ENCODE measurements at regions not wholly inside any gene's neighbourhood (a gene's known extent, or its start where the extent isn't known, plus 50 kb on each side); places are given as distances from the start of the nearest gene placed in this dataset.

DNA sequence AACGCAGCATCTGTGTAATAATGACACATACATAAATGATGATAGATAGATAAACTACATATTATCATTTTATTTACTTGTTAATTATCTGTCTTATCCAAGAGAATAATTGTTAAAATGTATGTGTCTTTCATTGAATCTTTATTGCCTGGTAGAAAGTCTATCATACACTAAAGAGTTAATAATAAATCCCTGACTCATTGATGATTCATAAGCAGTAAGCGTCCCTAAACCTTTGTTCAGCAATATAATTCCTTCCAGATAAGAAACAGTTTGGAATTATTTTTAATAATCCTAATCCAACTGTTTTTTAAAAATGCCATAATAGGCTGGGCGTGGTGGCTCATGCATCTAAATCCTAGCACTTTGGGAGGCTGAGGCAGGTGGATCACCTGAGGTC lies 655.6 kb upstream of the CNTN5 start (continued):
- TF ChIP-seq FOXA1 (IDR thresholded peaks at IDR 0.05) = no peak
- TF ChIP-seq GABPA (IDR thresholded peaks at IDR 0.05 in 1 of 2, conservative IDR thresholded peaks at IDR 0.05 in 1 of 2) = no peak
- TF ChIP-seq SP1 (IDR thresholded peaks at IDR 0.05) = no peak

DNA sequence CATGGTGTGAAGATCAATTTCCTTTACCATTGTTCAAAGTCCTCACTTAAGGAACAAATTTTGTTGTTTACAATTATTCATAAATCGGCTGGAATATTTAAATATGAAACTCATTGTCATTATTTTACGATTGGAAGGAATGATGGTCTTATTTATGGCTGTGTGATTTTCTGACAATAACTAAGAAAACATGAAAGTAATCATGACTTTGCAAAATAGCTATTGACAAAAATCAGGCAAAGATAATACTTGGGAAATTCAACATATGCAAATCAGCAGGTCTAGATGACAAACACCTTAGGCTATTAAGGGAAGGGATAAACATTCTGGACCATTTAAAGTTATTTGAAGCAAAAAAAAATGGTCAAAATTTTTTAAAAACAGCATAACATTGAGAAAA lies 654.8 kb upstream of the CNTN5 start:
- Histone ChIP-seq H3K9ac (ENCODE audit: low read depth in 1 of 2, low read length in 2 of 2) (no peak overlapping the region), H3K9me3 (ENCODE audit: control insufficient read depth in 4 of 4, low read length in 3 of 4) (no peaks in the 10 kb centered on the region), H3K27ac (ENCODE audit: low read depth in 1 of 2, low read length in 2 of 2) (no peak overlapping the region), H3K27me3 (ENCODE audit: control insufficient read depth in 4 of 4, insufficient read depth in 4 of 4, low read length in 3 of 4) (no peaks in the 10 kb centered on the region), H3K4me3 (ENCODE audit: low read depth in 1 of 3, low read length in 3 of 3) (no peak overlapping the region), H3K36me3 (ENCODE audit: control insufficient read depth in 4 of 4, insufficient read depth in 3 of 4, low read depth in 1 of 4, low read length in 3 of 4) (no peaks in the 10 kb centered on the region), H3K4me1 (ENCODE audit: control insufficient read depth in 4 of 4, insufficient read depth in 4 of 4, low read length in 3 of 4) (no peaks in the 10 kb centered on the region)
- 60% methylated on average over 2 of the region's 2 CpGs for WGBS
- TF ChIP-seq SP1 (IDR thresholded peaks at IDR 0.05) (no peak), FOXA2 (IDR thresholded peaks at IDR 0.05) (no peak), CTCF (IDR thresholded peaks at IDR 0.05; ENCODE audit: low read depth, low read length, missing input control) (no peak), ZBTB33 (IDR thresholded peaks at IDR 0.05) (no peak), EGR1 (IDR thresholded peaks at IDR 0.05; ENCODE audit: low read depth in 2 of 2) (no peak), RXRA (IDR thresholded peaks at IDR 0.05) (no peak), MAX (IDR thresholded peaks at IDR 0.05) (no peak)
- TF ChIP-seq, protein P1, sequence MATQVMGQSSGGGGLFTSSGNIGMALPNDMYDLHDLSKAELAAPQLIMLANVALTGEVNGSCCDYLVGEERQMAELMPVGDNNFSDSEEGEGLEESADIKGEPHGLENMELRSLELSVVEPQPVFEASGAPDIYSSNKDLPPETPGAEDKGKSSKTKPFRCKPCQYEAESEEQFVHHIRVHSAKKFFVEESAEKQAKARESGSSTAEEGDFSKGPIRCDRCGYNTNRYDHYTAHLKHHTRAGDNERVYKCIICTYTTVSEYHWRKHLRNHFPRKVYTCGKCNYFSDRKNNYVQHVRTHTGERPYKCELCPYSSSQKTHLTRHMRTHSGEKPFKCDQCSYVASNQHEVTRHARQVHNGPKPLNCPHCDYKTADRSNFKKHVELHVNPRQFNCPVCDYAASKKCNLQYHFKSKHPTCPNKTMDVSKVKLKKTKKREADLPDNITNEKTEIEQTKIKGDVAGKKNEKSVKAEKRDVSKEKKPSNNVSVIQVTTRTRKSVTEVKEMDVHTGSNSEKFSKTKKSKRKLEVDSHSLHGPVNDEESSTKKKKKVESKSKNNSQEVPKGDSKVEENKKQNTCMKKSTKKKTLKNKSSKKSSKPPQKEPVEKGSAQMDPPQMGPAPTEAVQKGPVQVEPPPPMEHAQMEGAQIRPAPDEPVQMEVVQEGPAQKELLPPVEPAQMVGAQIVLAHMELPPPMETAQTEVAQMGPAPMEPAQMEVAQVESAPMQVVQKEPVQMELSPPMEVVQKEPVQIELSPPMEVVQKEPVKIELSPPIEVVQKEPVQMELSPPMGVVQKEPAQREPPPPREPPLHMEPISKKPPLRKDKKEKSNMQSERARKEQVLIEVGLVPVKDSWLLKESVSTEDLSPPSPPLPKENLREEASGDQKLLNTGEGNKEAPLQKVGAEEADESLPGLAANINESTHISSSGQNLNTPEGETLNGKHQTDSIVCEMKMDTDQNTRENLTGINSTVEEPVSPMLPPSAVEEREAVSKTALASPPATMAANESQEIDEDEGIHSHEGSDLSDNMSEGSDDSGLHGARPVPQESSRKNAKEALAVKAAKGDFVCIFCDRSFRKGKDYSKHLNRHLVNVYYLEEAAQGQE (IDR thresholded peaks at IDR 0.05) = no peak
- no peak for DNase-seq (ENCODE audit: low spot score)

DNA sequence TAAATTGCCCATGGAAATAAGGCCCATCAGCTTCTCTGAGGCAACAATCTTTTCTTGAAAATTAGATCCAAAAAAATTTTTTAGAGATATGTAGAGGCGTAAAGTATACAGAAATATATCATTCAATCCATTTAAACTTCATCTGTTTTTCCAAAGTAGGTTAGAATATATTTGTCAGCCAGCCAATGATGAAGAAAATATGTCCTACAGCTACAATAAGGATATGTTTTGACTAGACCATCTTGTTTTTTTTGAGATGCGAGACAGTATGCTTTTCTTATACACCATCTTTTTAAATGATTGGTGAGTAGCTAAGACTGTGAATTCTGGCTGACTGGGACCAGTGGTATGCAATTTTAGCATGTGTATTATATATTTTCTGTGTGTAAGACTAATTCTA lies 630.4 kb upstream of the CNTN5 start:
- Histone ChIP-seq H3K27me3 (ENCODE audit: control insufficient read depth in 4 of 4, insufficient read depth in 4 of 4, low read length in 3 of 4) (no peaks in the 10 kb centered on the region), H3K4me3 (ENCODE audit: low read depth in 1 of 3, low read length in 3 of 3) (no peak overlapping the region), H3K36me3 (ENCODE audit: control insufficient read depth in 4 of 4, insufficient read depth in 3 of 4, low read depth in 1 of 4, low read length in 3 of 4) (no peaks in the 10 kb centered on the region), H3K27ac (ENCODE audit: low read depth in 1 of 2, low read length in 2 of 2) (no peak overlapping the region), H3K9ac (ENCODE audit: low read depth in 1 of 2, low read length in 2 of 2) (no peak overlapping the region), H3K9me3 (ENCODE audit: control insufficient read depth in 4 of 4, low read length in 3 of 4) (peaks cover 0 to 1% (median 0%) of the 10 kb centered on the region in 4 donors), H3K4me1 (ENCODE audit: control insufficient read depth in 4 of 4, insufficient read depth in 4 of 4, low read length in 3 of 4) (no peaks in the 10 kb centered on the region)
- DNase-seq (ENCODE audit: low spot score) = no peak
- WGBS = 72% methylated on average over 2 of the region's 2 CpGs
- TF ChIP-seq RXRA (IDR thresholded peaks at IDR 0.05) (no peak), EGR1 (IDR thresholded peaks at IDR 0.05; ENCODE audit: low read depth in 2 of 2) (no peak), CTCF (IDR thresholded peaks at IDR 0.05; ENCODE audit: low read depth, low read length, missing input control) (no peak), ATF3 (IDR thresholded peaks at IDR 0.05) (no peak), YY1 (IDR thresholded peaks at IDR 0.05) (no peak), ZBTB33 (IDR thresholded peaks at IDR 0.05) (no peak), FOXA2 (IDR thresholded peaks at IDR 0.05) (no peak), HNF4A (conservative IDR thresholded peaks at IDR 0.05) (no peak)
